Osteocyte (in vitro differentiated cells): ENCODE measurements at regions not wholly inside any gene's neighbourhood (a gene's known extent, or its start where the extent isn't known, plus 50 kb on each side); places are given as distances from the start of the nearest gene placed in this dataset.

Experiments used
- DNase-seq: peaks from one replicate; pipeline ENCODE4 v3.0.0; 2021; ENCODE audit warnings: mixed read lengths; ENCODE audit not compliant: unreplicated experiment; ENCODE audit errors: extremely low spot score
- H3K27ac Mint-ChIP-seq: one replicate; pipeline ENCODE4 v1.8.0; 2021; ENCODE audit warnings: mild to moderate bottlenecking, mixed read lengths; ENCODE audit not compliant: unreplicated experiment
- H3K27me3 Mint-ChIP-seq: one replicate; pipeline ENCODE4 v1.8.0; 2021; ENCODE audit warnings: mixed read lengths; ENCODE audit not compliant: unreplicated experiment
- H3K36me3 Mint-ChIP-seq: one replicate; pipeline ENCODE4 v1.8.0; 2021; ENCODE audit warnings: mixed read lengths; ENCODE audit not compliant: unreplicated experiment
- H3K4me1 Mint-ChIP-seq: one replicate; pipeline ENCODE4 v1.8.0; 2021; ENCODE audit warnings: mixed read lengths; ENCODE audit not compliant: unreplicated experiment
- H3K4me3 Mint-ChIP-seq: one replicate; pipeline ENCODE4 v1.8.0; 2021; ENCODE audit warnings: mild to moderate bottlenecking, moderate library complexity, mixed read lengths; ENCODE audit not compliant: unreplicated experiment
- H3K9me3 Mint-ChIP-seq: one replicate; pipeline ENCODE4 v1.8.0; 2021; ENCODE audit warnings: mixed read lengths; ENCODE audit not compliant: unreplicated experiment
- TF ChIP-seq, protein P1 (sequence below): fragments of 200-600 bp; sonication (generic); IDR thresholded peaks from 2 replicates; pipeline ENCODE4 v1.5.0; 2021; ENCODE audit warnings: antibody characterized with exemption, mild to moderate bottlenecking, moderate library complexity

DNA sequence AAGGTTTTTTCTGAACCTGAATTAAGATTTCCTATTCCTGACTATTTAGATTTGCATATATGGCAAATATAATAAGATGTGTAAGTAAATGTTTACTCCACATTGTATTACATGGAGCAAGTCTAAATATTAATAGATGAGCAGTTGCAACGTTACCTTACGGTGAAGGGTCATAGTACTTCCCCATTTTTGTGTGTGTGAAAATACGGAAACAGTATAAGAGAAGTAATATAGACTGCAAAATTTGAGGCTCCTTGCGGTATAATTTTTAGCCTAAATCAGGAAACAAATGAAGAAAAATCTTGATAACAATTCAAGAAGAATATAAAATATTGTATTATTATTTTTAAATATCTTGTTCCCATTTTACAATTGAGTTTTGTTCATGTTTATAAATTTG is 434.2 kb downstream of the GRB14 start:
- Mint-ChIP-seq H3K27me3 (peaks cover 5% of the 10 kb centered on the region), H3K9me3 (peaks cover 4% of the 10 kb centered on the region), H3K4me1 (peaks cover 3% of the 10 kb centered on the region), H3K4me3 (no peak overlapping the region), H3K27ac (no peak overlapping the region), H3K36me3 (peaks cover 2% of the 10 kb centered on the region)
- no peak for DNase-seq
- TF ChIP-seq, protein P1, sequence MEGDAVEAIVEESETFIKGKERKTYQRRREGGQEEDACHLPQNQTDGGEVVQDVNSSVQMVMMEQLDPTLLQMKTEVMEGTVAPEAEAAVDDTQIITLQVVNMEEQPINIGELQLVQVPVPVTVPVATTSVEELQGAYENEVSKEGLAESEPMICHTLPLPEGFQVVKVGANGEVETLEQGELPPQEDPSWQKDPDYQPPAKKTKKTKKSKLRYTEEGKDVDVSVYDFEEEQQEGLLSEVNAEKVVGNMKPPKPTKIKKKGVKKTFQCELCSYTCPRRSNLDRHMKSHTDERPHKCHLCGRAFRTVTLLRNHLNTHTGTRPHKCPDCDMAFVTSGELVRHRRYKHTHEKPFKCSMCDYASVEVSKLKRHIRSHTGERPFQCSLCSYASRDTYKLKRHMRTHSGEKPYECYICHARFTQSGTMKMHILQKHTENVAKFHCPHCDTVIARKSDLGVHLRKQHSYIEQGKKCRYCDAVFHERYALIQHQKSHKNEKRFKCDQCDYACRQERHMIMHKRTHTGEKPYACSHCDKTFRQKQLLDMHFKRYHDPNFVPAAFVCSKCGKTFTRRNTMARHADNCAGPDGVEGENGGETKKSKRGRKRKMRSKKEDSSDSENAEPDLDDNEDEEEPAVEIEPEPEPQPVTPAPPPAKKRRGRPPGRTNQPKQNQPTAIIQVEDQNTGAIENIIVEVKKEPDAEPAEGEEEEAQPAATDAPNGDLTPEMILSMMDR: no peak

DNA sequence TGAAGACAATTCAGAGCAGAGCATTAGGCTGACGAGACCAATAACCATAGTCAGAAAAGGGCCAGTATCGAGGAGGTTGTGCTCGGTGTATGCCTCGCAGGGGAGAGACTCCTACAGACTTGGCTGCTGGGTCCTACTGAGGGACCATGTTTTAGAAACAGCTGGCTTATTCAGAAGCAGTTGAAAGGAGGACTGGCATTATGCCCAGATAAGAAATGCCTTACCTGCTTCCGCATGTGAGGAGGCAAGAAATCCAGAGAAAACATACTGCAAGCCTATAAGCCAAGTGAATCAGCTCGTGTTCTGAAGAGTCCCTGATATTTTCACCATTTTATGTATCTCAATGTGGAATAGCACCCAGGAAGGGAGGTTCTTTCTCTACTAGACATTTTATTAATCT is 434.7 kb downstream of the GRB14 start:
- peaks cover 5% of the 10 kb centered on the region for H3K27me3 Mint-ChIP-seq
- no peak overlapping the region for H3K27ac Mint-ChIP-seq
- TF ChIP-seq, protein P1: no peak
- H3K36me3 Mint-ChIP-seq: peaks cover 2% of the 10 kb centered on the region
- H3K9me3 Mint-ChIP-seq: peaks cover 4% of the 10 kb centered on the region
- peaks cover 3% of the 10 kb centered on the region for H3K4me1 Mint-ChIP-seq
- DNase-seq: no peak
- no peak overlapping the region for H3K4me3 Mint-ChIP-seq

DNA sequence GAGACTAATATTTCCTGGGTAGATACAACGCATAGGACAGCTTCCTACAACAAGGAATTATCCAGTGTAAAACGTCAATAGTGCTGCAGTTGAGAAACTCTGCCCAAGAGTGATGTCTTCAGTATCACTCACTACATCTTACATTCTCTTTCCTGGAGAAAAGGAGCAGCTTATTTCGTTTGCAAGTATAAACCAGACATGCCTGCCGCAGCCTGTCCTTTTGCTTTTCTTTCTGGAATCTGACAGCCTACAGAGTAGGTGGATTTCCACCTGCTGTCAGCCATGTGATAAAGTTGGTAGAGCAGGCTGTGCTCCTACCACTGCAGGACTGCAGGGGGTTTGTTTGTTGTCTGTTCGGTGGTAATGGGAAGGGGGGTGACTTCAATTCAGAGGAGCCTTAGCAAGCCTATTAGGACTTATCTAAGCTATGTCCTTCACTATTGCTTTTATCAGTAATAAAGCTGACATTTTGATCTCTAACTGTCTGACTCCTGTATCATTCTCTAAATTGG is 439.1 kb downstream of the GRB14 start:
- DNase-seq: no peak
- H3K27me3 Mint-ChIP-seq: peaks cover 5% of the 10 kb centered on the region
- peaks cover 6% of the 10 kb centered on the region for H3K9me3 Mint-ChIP-seq
- TF ChIP-seq, protein P1: no peak
- no peak overlapping the region for H3K4me3 Mint-ChIP-seq
- peaks cover 3% of the 10 kb centered on the region for H3K4me1 Mint-ChIP-seq
- peaks cover 2% of the 10 kb centered on the region for H3K36me3 Mint-ChIP-seq
- H3K27ac Mint-ChIP-seq: no peak overlapping the region

DNA sequence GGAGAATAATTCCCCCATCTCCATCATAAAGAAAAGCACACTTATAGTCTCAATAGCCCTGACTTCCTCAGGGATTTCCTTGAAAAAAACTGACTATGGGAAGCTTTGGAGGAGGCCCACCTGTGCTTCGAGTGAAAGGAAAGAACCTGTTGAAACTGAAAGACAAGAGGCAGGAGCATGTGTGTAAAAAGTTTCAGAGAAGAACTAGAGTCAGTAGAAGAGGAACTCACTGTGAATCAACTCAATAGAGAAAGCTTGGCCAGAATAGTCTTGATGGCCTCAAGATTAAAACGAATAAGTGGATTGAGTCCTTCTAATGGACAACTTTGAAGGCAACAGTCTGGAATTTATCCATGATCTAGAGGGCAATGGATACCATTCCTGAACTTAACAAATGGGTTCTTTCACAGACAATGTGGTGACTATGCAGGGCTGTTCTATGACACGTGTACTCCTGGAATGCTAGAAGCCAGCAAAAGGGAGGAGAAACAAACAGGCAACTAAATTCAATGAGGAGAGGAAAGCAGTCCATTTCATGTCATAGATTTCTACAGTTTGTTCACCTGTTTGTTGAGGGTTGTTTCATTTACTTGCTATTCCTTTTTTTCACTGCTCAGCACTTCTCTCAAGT is 442.3 kb downstream of the GRB14 start:
- TF ChIP-seq, protein P1: no peak
- Mint-ChIP-seq H3K4me1 (peaks cover 3% of the 10 kb centered on the region), H3K27ac (no peak overlapping the region), H3K36me3 (peaks cover 2% of the 10 kb centered on the region), H3K27me3 (peaks cover 5% of the 10 kb centered on the region), H3K4me3 (no peak overlapping the region), H3K9me3 (peaks cover 17% of the 10 kb centered on the region)
- DNase-seq: no peak

DNA sequence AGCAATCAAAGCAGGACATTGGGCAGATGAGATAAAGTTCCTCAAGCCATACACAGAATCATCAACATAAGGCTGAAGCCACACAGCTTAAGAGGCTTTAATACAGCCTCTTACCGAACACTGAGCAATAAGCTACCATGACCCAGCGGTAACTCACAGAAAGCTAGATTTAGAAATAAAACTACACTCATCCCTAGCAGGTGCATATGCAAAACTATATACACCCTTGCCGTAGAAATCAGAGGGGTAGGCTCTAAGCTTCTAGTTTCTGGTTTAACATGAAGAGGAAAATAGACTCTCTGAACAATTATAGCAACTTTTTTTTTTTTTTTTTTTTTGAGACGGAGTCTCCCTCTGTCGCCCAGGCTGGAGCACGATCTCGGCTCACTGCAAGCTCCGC is 428.8 kb upstream of the FIGN start:
- no peak overlapping the region for H3K4me3 Mint-ChIP-seq
- no peaks in the 10 kb centered on the region for H3K27me3 Mint-ChIP-seq
- H3K4me1 Mint-ChIP-seq: no peaks in the 10 kb centered on the region
- peaks cover 8% of the 10 kb centered on the region for H3K9me3 Mint-ChIP-seq
- no peak overlapping the region for H3K27ac Mint-ChIP-seq
- TF ChIP-seq, protein P1: no peak
- no peak for DNase-seq
- peaks cover 2% of the 10 kb centered on the region for H3K36me3 Mint-ChIP-seq
